GM12878 (cell line): ENCODE measurements at regions not wholly inside any gene's neighbourhood (a gene's known extent, or its start where the extent isn't known, plus 50 kb on each side); places are given as distances from the start of the nearest gene placed in this dataset.

ENCODE experiments used
- ATAC-seq: fragments of 200-7000 bp; cut with Tn5 transposase; 3 replicates; pipeline ENCODE4 v1.9.1; 2020; ENCODE audit warnings: mild to moderate bottlenecking, moderate library complexity
- BruUV-seq: library from RNA; stranded (reverse); fragments of 400-500 nt; replicated peaks from 2 replicates; lab custom pipeline; 2021; lab: Mats Ljungman, UMichigan
- CTCF ChIA-PET: fragments of 300-600 bp; sonication (Branson Sonifier 250); formaldehyde crosslinking; extraction: SDS; loops from one replicate; lab custom pipeline; 2021; ENCODE audit warnings: inconsistent platforms; lab: Yijun Ruan, JAX
- POLR2A ChIA-PET: fragments of 350-600 bp; formaldehyde crosslinking; extraction: SDS; loops from one replicate; lab custom pipeline; 2021; ENCODE audit warnings: inconsistent platforms; lab: Charles Lee
- RAD21 ChIA-PET: fragments of 300-600 bp; sonication (Branson Sonifier 250); formaldehyde crosslinking; loops from one replicate; lab custom pipeline; 2023; ENCODE audit warnings: antibody characterized with exemption; ENCODE audit not compliant: unreplicated experiment; lab: Charles Lee
- SMC1A ChIA-PET: fragments of 300-600 bp; sonication (Branson Sonifier 250); formaldehyde crosslinking; loops from one replicate; lab custom pipeline; 2023; ENCODE audit not compliant: unreplicated experiment, uncharacterized antibody; lab: Charles Lee
- DNase-seq: peaks from one replicate; pipeline ENCODE4 v3.0.0-alpha.2; 2011; ENCODE audit warnings: low read depth, low spot score
- FAIRE-seq: peaks from 3 replicates; lab custom pipeline; 2011; peaks lifted over from hg19 to GRCh38; lab: Jason Lieb, UNC
- H2AFZ ChIP-seq: 2 replicates; pipeline ENCODE4 v1.6.0; 2011; ENCODE audit warnings: low read depth, low read length, control low read depth; ENCODE audit not compliant: control insufficient read depth
- H3K27ac ChIP-seq: 2 replicates; pipeline ENCODE4 v1.5.1; 2011; ENCODE audit warnings: control low read depth; ENCODE audit not compliant: control insufficient read depth, insufficient read depth
- H3K27me3 ChIP-seq, 2 experiments: replicated peaks in 1 of 2; 2 replicates each; pipeline versions ENCODE4 v1.6.0 to v1.6.1; 2011; ENCODE audit warnings: low read length in 1 of 2; ENCODE audit not compliant: control insufficient read depth in 2 of 2, insufficient read depth in 2 of 2
- H3K36me3 ChIP-seq, 2 experiments: 2 replicates each; pipeline ENCODE4 v1.5.1; 2011; ENCODE audit warnings: low read length in 1 of 2; ENCODE audit not compliant: control insufficient read depth in 2 of 2, insufficient read depth in 2 of 2
- H3K4me1 ChIP-seq: 2 replicates; pipeline ENCODE4 v1.6.1; 2011; ENCODE audit warnings: mild to moderate bottlenecking, low read length, moderate library complexity, mixed read lengths; ENCODE audit not compliant: control insufficient read depth, insufficient read depth
- H3K4me2 ChIP-seq: 2 replicates; pipeline ENCODE4 v1.6.0; 2011; ENCODE audit warnings: control low read depth; ENCODE audit not compliant: control insufficient read depth, insufficient read depth
- H3K4me3 ChIP-seq: fragments of 200-600 bp; sonication (generic); 2 replicates; pipeline ENCODE4 v1.5.1; 2016
- H3K79me2 ChIP-seq: 2 replicates; pipeline ENCODE4 v1.6.0; 2011; ENCODE audit warnings: low read length; ENCODE audit not compliant: control insufficient read depth, insufficient read depth
- H3K9ac ChIP-seq: 2 replicates; pipeline ENCODE4 v1.8.0; 2011; ENCODE audit warnings: low read length, control low read depth, mixed read lengths; ENCODE audit not compliant: control insufficient read depth, insufficient read depth
- H3K9me3 ChIP-seq: replicated peaks from 3 replicates; pipeline ENCODE4 v1.5.1; 2011; ENCODE audit warnings: mild to moderate bottlenecking, low read length; ENCODE audit not compliant: control insufficient read depth, insufficient read depth
- H4K20me1 ChIP-seq: 2 replicates; pipeline ENCODE4 v1.6.0; 2011; ENCODE audit not compliant: control insufficient read depth, insufficient read depth
- NR2C1 ChIP-seq: fragments of 450-650 bp; IDR thresholded peaks from 2 replicates; pipeline ENCODE4 v1.6.1; 2017; ENCODE audit warnings: antibody characterized with exemption, mild to moderate bottlenecking, moderate library complexity
- RCOR1 ChIP-seq: conservative IDR thresholded peaks from 2 replicates; pipeline ENCODE4 v1.6.1; 2012; ENCODE audit warnings: low read depth, low read length, improper control_type of control experiment
- ZZZ3 ChIP-seq: IDR thresholded peaks from 2 replicates; pipeline ENCODE4 v1.6.1; 2011; ENCODE audit warnings: low read depth; ENCODE audit not compliant: control insufficient read depth, insufficient read length
- WGBS: methylation state at CpG from one replicate; pipeline ENCODE4 v1.1.6; 2016; ENCODE audit warnings: low lambda C conversion rate; ENCODE audit not compliant: insufficient replicate concordance, insufficient coverage; ENCODE audit errors: missing lambda C conversion rate; 5-methylcytosine and 5-hydroxymethylcytosine counted together
- in situ Hi-C: fragments of 300-500 bp; cut with MboI; formaldehyde crosslinking; loops from 9 replicates; pipeline ENCODE4 v1.14.3; 2018; ENCODE audit warnings: mixed read lengths
- intact Hi-C: fragments of 100-400 bp; cut with micrococcal nuclease; formaldehyde crosslinking; loops from one replicate; pipeline ENCODE4 v1.14.2; 2022; ENCODE audit not compliant: unreplicated experiment
- TF ChIP-seq, protein P1 (sequence below): IDR thresholded peaks from 2 replicates; pipeline ENCODE4 v1.6.1; 2011; ENCODE audit warnings: low read depth, mild to moderate bottlenecking, low read length, moderate library complexity, borderline replicate concordance; ENCODE audit errors: extremely low read depth
- TF ChIP-seq, protein P2 (sequence below): fragments of 450-650 bp; IDR thresholded peaks from 2 replicates; pipeline ENCODE4 v1.6.1; 2014; ENCODE audit warnings: mild to moderate bottlenecking
- TF ChIP-seq, protein P3 (sequence below): fragments of 450-650 bp; IDR thresholded peaks from 2 replicates; pipeline ENCODE4 v1.6.1; 2018; ENCODE audit warnings: mild to moderate bottlenecking, low read depth, moderate library complexity; ENCODE audit not compliant: partially characterized antibody

DNA sequence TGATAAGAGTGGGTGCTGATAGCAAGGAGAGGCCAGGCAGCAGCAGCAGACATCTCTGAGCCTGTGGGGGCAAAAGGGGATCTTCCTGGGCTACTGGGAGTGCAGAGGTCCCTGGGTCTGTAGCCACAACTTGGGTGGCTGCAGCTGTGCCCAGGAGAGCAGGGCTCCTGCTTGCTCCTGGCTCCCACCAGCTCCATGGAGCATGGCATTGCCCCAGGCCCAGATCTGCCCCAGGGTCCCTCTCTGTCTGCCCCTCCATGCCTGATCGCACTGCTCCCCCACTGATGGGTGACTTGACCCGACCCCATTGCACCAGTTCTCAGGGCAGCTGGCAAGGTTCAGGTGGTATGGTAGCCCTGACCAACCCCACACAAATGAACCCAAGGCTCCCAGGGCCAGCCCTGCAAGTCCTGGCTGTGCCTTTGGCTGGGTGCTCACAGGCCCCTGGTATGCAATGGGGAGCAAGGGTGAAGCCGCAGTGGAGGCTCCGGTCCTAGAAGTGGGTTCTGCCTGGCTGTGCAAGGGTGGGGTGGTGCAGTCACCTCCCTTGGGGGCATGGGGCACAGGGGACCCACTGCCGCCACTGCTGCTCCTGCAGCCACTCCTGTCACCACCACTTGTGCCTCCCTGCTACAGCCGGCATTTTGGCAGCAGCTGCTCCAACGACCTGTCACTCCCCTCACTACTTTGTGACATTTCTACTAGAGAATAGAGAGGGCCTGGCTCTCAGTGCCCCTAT is 184.9 kb downstream of the NPFFR2 start:
- Histone ChIP-seq H4K20me1 (no peaks in the 10 kb centered on the region), H3K79me2 (no peaks in the 10 kb centered on the region), H3K27ac (no peak overlapping the region), H2AFZ (no peak overlapping the region), H3K4me1 (no peaks in the 10 kb centered on the region), H3K9ac (no peak overlapping the region), H3K9me3 (no peaks in the 10 kb centered on the region; the same call in 1 of the 3 replicates), H3K4me2 (no peak overlapping the region), H3K27me3 (no peaks in the 10 kb centered on the region), H3K4me3 (no peak overlapping the region), H3K36me3 (no peaks in the 10 kb centered on the region)
- in situ Hi-C loops: no loop called here
- ChIA-PET CTCF (no interaction called here), POLR2A (no interaction called here), SMC1A (no interaction called here), RAD21 (no interaction called here)
- no TSS peak for BruUV-seq
- DNase-seq (no peak), ATAC-seq (no peak), FAIRE-seq (no peak)
- WGBS: 10% methylated on average over 7 of the region's 7 CpGs
- intact Hi-C loops: no loop called here
- TF ChIP-seq, protein P1, sequence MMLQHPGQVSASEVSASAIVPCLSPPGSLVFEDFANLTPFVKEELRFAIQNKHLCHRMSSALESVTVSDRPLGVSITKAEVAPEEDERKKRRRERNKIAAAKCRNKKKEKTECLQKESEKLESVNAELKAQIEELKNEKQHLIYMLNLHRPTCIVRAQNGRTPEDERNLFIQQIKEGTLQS: no peak
- TF ChIP-seq, protein P2, sequence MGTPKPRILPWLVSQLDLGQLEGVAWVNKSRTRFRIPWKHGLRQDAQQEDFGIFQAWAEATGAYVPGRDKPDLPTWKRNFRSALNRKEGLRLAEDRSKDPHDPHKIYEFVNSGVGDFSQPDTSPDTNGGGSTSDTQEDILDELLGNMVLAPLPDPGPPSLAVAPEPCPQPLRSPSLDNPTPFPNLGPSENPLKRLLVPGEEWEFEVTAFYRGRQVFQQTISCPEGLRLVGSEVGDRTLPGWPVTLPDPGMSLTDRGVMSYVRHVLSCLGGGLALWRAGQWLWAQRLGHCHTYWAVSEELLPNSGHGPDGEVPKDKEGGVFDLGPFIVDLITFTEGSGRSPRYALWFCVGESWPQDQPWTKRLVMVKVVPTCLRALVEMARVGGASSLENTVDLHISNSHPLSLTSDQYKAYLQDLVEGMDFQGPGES: no peak
- TF ChIP-seq NR2C1 (no peak), ZZZ3 (no peak), RCOR1 (no peak)
- TF ChIP-seq, protein P3, sequence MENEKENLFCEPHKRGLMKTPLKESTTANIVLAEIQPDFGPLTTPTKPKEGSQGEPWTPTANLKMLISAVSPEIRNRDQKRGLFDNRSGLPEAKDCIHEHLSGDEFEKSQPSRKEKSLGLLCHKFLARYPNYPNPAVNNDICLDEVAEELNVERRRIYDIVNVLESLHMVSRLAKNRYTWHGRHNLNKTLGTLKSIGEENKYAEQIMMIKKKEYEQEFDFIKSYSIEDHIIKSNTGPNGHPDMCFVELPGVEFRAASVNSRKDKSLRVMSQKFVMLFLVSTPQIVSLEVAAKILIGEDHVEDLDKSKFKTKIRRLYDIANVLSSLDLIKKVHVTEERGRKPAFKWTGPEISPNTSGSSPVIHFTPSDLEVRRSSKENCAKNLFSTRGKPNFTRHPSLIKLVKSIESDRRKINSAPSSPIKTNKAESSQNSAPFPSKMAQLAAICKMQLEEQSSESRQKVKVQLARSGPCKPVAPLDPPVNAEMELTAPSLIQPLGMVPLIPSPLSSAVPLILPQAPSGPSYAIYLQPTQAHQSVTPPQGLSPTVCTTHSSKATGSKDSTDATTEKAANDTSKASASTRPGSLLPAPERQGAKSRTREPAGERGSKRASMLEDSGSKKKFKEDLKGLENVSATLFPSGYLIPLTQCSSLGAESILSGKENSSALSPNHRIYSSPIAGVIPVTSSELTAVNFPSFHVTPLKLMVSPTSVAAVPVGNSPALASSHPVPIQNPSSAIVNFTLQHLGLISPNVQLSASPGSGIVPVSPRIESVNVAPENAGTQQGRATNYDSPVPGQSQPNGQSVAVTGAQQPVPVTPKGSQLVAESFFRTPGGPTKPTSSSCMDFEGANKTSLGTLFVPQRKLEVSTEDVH: no peak
